Panc1 (cell line): ENCODE measurements at regions not wholly inside any gene's neighbourhood (a gene's known extent, or its start where the extent isn't known, plus 50 kb on each side); places are given as distances from the start of the nearest gene placed in this dataset.

Source experiments
- CTCF ChIP-seq: fragments of 450-650 bp; IDR thresholded peaks from 2 replicates; pipeline ENCODE4 v1.5.1; 2017; ENCODE audit warnings: mild to moderate bottlenecking
- POLR2AphosphoS5 ChIP-seq: IDR thresholded peaks from 2 replicates; pipeline ENCODE4 v1.6.1; 2012; ENCODE audit warnings: mild to moderate bottlenecking, low read depth, low read length, moderate library complexity
- SIN3A ChIP-seq: IDR thresholded peaks from 2 replicates; pipeline ENCODE4 v1.6.1; 2012; ENCODE audit warnings: low read depth, mild to moderate bottlenecking, low read length, moderate library complexity, borderline replicate concordance; ENCODE audit not compliant: insufficient read depth
- TF ChIP-seq, protein P1 (sequence below), 2 experiments: IDR thresholded peaks; 2 replicates each; pipeline ENCODE4 v1.6.1; 2011 to 2012; ENCODE audit warnings: low read depth in 2 of 2, control low read depth in 1 of 2, low read length in 1 of 2, mild to moderate bottlenecking in 1 of 2, moderate library complexity in 1 of 2; ENCODE audit not compliant: insufficient read depth in 1 of 2

DNA sequence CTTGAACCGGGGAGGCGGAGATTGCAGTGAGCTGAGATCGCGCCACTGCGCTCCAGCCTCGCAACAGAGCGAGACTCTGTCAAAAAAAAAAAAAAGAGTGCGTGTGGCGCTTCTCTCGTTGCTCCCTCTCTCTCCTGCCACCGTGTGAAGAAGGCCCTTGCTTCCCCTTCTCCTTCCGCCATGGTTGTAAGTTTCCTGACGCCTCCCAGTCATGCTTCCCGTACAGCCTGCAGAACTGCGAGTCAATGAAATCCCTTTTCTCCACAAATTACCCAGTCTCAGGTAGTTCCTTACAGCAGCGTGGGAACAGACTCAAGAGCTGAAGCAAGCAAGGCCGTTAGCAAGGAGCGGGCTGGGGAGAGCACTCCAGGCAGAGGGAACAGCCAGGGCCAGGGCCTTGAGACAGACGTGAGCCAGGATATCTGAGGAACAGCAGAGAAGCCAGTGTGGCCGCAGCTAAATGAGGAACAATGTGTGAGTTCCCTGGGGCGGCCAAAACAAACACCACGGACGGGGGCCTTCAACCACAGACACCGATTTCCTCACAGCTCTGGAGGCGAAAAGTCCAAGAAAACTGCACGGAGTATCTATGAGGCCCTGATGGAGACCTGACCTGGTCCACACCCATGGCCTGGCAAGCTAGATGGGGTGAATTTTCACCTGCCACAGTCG lies 54.2 kb upstream of the ETS2 start:
- TF ChIP-seq CTCF = no peak
- no peak for TF ChIP-seq POLR2AphosphoS5
- TF ChIP-seq, protein P1, sequence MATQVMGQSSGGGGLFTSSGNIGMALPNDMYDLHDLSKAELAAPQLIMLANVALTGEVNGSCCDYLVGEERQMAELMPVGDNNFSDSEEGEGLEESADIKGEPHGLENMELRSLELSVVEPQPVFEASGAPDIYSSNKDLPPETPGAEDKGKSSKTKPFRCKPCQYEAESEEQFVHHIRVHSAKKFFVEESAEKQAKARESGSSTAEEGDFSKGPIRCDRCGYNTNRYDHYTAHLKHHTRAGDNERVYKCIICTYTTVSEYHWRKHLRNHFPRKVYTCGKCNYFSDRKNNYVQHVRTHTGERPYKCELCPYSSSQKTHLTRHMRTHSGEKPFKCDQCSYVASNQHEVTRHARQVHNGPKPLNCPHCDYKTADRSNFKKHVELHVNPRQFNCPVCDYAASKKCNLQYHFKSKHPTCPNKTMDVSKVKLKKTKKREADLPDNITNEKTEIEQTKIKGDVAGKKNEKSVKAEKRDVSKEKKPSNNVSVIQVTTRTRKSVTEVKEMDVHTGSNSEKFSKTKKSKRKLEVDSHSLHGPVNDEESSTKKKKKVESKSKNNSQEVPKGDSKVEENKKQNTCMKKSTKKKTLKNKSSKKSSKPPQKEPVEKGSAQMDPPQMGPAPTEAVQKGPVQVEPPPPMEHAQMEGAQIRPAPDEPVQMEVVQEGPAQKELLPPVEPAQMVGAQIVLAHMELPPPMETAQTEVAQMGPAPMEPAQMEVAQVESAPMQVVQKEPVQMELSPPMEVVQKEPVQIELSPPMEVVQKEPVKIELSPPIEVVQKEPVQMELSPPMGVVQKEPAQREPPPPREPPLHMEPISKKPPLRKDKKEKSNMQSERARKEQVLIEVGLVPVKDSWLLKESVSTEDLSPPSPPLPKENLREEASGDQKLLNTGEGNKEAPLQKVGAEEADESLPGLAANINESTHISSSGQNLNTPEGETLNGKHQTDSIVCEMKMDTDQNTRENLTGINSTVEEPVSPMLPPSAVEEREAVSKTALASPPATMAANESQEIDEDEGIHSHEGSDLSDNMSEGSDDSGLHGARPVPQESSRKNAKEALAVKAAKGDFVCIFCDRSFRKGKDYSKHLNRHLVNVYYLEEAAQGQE (IDR thresholded peaks at IDR 0.05; ENCODE audit: insufficient read depth in 1 of 2, low read depth in 2 of 2, low read length in 1 of 2) = no peak
- no peak for TF ChIP-seq SIN3A
